Endothelial cell of umbilical vein (primary cell): ENCODE measurements at regions not wholly inside any gene's neighbourhood (a gene's known extent, or its start where the extent isn't known, plus 50 kb on each side); places are given as distances from the start of the nearest gene placed in this dataset.

ENCODE experiments used
- BruUV-seq: library from RNA; stranded (reverse); fragments of 400-500 nt; replicated peaks from 2 replicates; lab custom pipeline; 2021; lab: Mats Ljungman, UMichigan
- CTCF ChIA-PET: fragments of 300-600, 350-600 bp; sonication (Branson Sonifier 250); formaldehyde crosslinking; loops from one replicate; lab custom pipeline; 2021; ENCODE audit warnings: antibody characterized with exemption, inconsistent platforms; lab: Charles Lee
- POLR2A ChIA-PET: fragments of 300-600, 350-600 bp; sonication (Branson Sonifier 250); formaldehyde crosslinking; loops from one replicate; lab custom pipeline; 2021; ENCODE audit warnings: antibody characterized with exemption, inconsistent platforms; lab: Charles Lee
- DNase-seq: peaks from one replicate; pipeline ENCODE4 v3.0.0-alpha.2; 2011; ENCODE audit warnings: low read depth, low spot score
- FAIRE-seq: peaks from 2 replicates; lab custom pipeline; 2011; peaks lifted over from hg19 to GRCh38; lab: Jason Lieb, UNC
- H2AFZ ChIP-seq: 2 replicates; pipeline ENCODE4 v1.6.0; 2012; ENCODE audit warnings: low read depth, low read length, control low read depth, inconsistent platforms
- H3K27ac ChIP-seq: 2 replicates; pipeline ENCODE4 v1.5.1; 2011; ENCODE audit warnings: low read depth, mild to moderate bottlenecking, control low read depth, low read length, moderate library complexity; ENCODE audit not compliant: insufficient read depth
- H3K27me3 ChIP-seq, 2 experiments: 2 replicates each; pipeline versions ENCODE4 v1.6.0 to v1.6.1; 2011; ENCODE audit warnings: low read length in 2 of 2, mixed read lengths in 1 of 2; ENCODE audit not compliant: control insufficient read depth in 2 of 2, insufficient read depth in 2 of 2
- H3K36me3 ChIP-seq, 2 experiments: 2 replicates in 1 of 2; 3 replicates in 1 of 2; pipeline ENCODE4 v1.5.1; 2011; ENCODE audit warnings: low read length in 2 of 2, mild to moderate bottlenecking in 1 of 2, moderate library complexity in 1 of 2; ENCODE audit not compliant: control insufficient read depth in 2 of 2, insufficient read depth in 2 of 2; ENCODE audit errors: extremely low read depth in 1 of 2
- H3K4me1 ChIP-seq: 3 replicates; pipeline ENCODE4 v1.5.1; 2011; ENCODE audit warnings: mild to moderate bottlenecking, low read length; ENCODE audit not compliant: control insufficient read depth, insufficient read depth; ENCODE audit errors: extremely low read depth
- H3K4me2 ChIP-seq: 2 replicates; pipeline ENCODE4 v1.6.1; 2011; ENCODE audit warnings: low read length, control low read depth, mixed read lengths; ENCODE audit not compliant: insufficient read depth
- H3K4me3 ChIP-seq, 3 experiments: fragments of 200-600 bp in 1 of 3; sonication (generic), shearing (Covaris generic) in 1 of 3; replicated peaks in 1 of 3; 2 replicates each; pipeline ENCODE4 v1.5.1; 2011 to 2016; ENCODE audit warnings: control low read depth in 3 of 3, low read length in 3 of 3, mild to moderate bottlenecking in 2 of 3, inconsistent platforms in 1 of 3, low read depth in 1 of 3, moderate library complexity in 1 of 3; ENCODE audit not compliant: insufficient read depth in 1 of 3
- H3K79me2 ChIP-seq: 2 replicates; pipeline ENCODE4 v1.6.0; 2012; ENCODE audit warnings: low read length, inconsistent platforms; ENCODE audit not compliant: control insufficient read depth, insufficient read depth
- H3K9ac ChIP-seq: replicated peaks from 2 replicates; pipeline ENCODE3; 2011; ENCODE audit warnings: low read length, control low read depth; ENCODE audit not compliant: insufficient read depth; ENCODE audit errors: extremely low read depth
- H3K9me1 ChIP-seq: replicated peaks from 3 replicates; pipeline ENCODE4 v1.6.0; 2011; ENCODE audit warnings: mild to moderate bottlenecking, low read length; ENCODE audit not compliant: control insufficient read depth, insufficient read depth; ENCODE audit errors: extremely low read depth
- H3K9me3 ChIP-seq: replicated peaks from 2 replicates; pipeline ENCODE4 v1.5.1; 2012; ENCODE audit warnings: low read length, inconsistent platforms; ENCODE audit not compliant: control insufficient read depth, insufficient read depth
- H4K20me1 ChIP-seq: replicated peaks from 2 replicates; pipeline ENCODE3; 2011; ENCODE audit warnings: mild to moderate bottlenecking, low read length; ENCODE audit not compliant: control insufficient read depth, insufficient read depth; ENCODE audit errors: extremely low read depth
- CTCF ChIP-seq, 2 donors: IDR thresholded peaks; 1 replicate in 1 of 2; 2 replicates in 1 of 2; pipeline ENCODE4 v1.5.1; 2011; ENCODE audit warnings: low read length in 2 of 2, mild to moderate bottlenecking in 2 of 2, moderate library complexity in 2 of 2, control low read depth in 1 of 2, inconsistent platforms in 1 of 2, low read depth in 1 of 2; ENCODE audit not compliant: insufficient read depth in 1 of 2; ENCODE audit errors: extremely low read depth in 1 of 2
- EZH2 ChIP-seq: IDR thresholded peaks from 2 replicates; pipeline ENCODE4 v1.6.1; 2012; ENCODE audit warnings: borderline replicate concordance, low read depth, mild to moderate bottlenecking, moderate library complexity, low read length, inconsistent platforms; ENCODE audit not compliant: severe bottlenecking
- FOS ChIP-seq: IDR thresholded peaks from 2 replicates; pipeline ENCODE4 v1.6.1; 2011; ENCODE audit warnings: mild to moderate bottlenecking, low read length, moderate library complexity, borderline replicate concordance; ENCODE audit not compliant: insufficient read depth
- GATA2 ChIP-seq: IDR thresholded peaks from 2 replicates; pipeline ENCODE4 v1.7.0; 2011; ENCODE audit warnings: low read depth, mild to moderate bottlenecking, moderate library complexity, mixed read lengths, low read length; ENCODE audit not compliant: insufficient read length, insufficient read depth
- JUN ChIP-seq: IDR thresholded peaks from 2 replicates; pipeline ENCODE4 v1.6.1; 2011; ENCODE audit warnings: borderline replicate concordance, low read depth; ENCODE audit not compliant: insufficient read length, insufficient read depth
- MAX ChIP-seq: IDR thresholded peaks from 2 replicates; pipeline ENCODE4 v1.6.1; 2011; ENCODE audit not compliant: insufficient read depth, insufficient read length
- MYC ChIP-seq: IDR thresholded peaks from one replicate; pipeline ENCODE4 v1.6.1; 2011; ENCODE audit warnings: mild to moderate bottlenecking, low read depth, low read length
- POLR2A ChIP-seq: IDR thresholded peaks from 2 replicates; pipeline ENCODE4 v1.6.1; 2012; ENCODE audit warnings: low read depth, mild to moderate bottlenecking, control low read depth, low read length
- POLR2AphosphoS5 ChIP-seq: IDR thresholded peaks from 2 replicates; pipeline ENCODE4 v1.6.1; 2012; ENCODE audit warnings: low read depth, mild to moderate bottlenecking, control low read depth, low read length, moderate library complexity; ENCODE audit not compliant: insufficient read depth
- dilution Hi-C: fragments of 300-500 bp; cut with MboI; formaldehyde crosslinking; loops from one replicate; pipeline ENCODE4 v1.15.0; 2019; ENCODE audit warnings: low sequenced_read_pairs; ENCODE audit not compliant: extremely low pct_ligation_motif_present
- intact Hi-C: fragments of 100-400 bp; cut with micrococcal nuclease; formaldehyde crosslinking; loops from one replicate; pipeline ENCODE4 v1.10.0; 2022

GRCh38 chr20:10954137-10954840, 280.5 kb upstream of the JAG1 start:
- DNase-seq (no peak), FAIRE-seq (no peak)
- Histone ChIP-seq H3K27ac (no peak overlapping the region), H3K9ac (no peak overlapping the region), H2AFZ (no peak overlapping the region), H3K9me1 (no peaks in the 10 kb centered on the region), H4K20me1 (no peaks in the 10 kb centered on the region), H3K4me3 (no peak overlapping the region), H3K9me3 (no peaks in the 10 kb centered on the region), H3K79me2 (no peaks in the 10 kb centered on the region), H3K27me3 (no peaks in the 10 kb centered on the region), H3K4me2 (no peak overlapping the region), H3K36me3 (no peaks in the 10 kb centered on the region), H3K4me1 (no peaks in the 10 kb centered on the region)
- TF ChIP-seq CTCF (IDR thresholded peaks at IDR 0.05; ENCODE audit: extremely low read depth in 1 of 2, insufficient read depth in 1 of 2, low read depth in 1 of 2, low read length in 2 of 2) = no peak
- no peak for TF ChIP-seq JUN
- TF ChIP-seq MAX = no peak
- no peak for TF ChIP-seq POLR2AphosphoS5
- no peak for TF ChIP-seq FOS
- TF ChIP-seq POLR2A = no peak
- TF ChIP-seq GATA2 = no peak
- TF ChIP-seq MYC = no peak
- TF ChIP-seq EZH2 = no peak
- dilution Hi-C loops = no loop called here
- no TSS peak for BruUV-seq
- POLR2A ChIA-PET = no interaction called here
- CTCF ChIA-PET = interaction anchor here (0.8 kb wide), 1 partner anchor 10 kb away, joined by 4 read pairs; no protein-coding TSS in a partner anchor
- intact Hi-C loops = no loop called here
